ENCODE measurements at regions not wholly inside any gene's neighbourhood (a gene's known extent, or its start where the extent isn't known, plus 50 kb on each side); places are given as distances from the start of the nearest gene placed in this dataset.

GRCh38 chr10:131769571-131770410 lies 131.0 kb upstream of the PPP2R2D start:
- no peaks in the 10 kb centered on the region for H3K9me3 ChIP-seq
- no peaks in the 10 kb centered on the region for H3K36me3 ChIP-seq
- no peak overlapping the region for H3K27ac ChIP-seq
- H3K4me1 ChIP-seq, result no peaks in the 10 kb centered on the region
- DNase-seq, result no peak
- H3K27me3 ChIP-seq, result no peaks in the 10 kb centered on the region
- TF ChIP-seq CTCF (IDR thresholded peaks at IDR 0.05) (no peak), POLR2A (IDR thresholded peaks at IDR 0.05) (no peak)
- H3K4me3 ChIP-seq, result no peak overlapping the region
- intact Hi-C loops (cut with DNase I; ENCODE audit: low total_unique reads), result no loop called here

GRCh38 chr10:131770946-131771633 lies 129.7 kb upstream of the PPP2R2D start:
- no peak overlapping the region for H3K27ac ChIP-seq
- no peaks in the 10 kb centered on the region for H3K9me3 ChIP-seq
- H3K4me1 ChIP-seq, result no peaks in the 10 kb centered on the region
- H3K27me3 ChIP-seq, result no peaks in the 10 kb centered on the region
- TF ChIP-seq POLR2A (IDR thresholded peaks at IDR 0.05) (no peak), CTCF (IDR thresholded peaks at IDR 0.05) (no peak)
- intact Hi-C loops (cut with DNase I; ENCODE audit: low total_unique reads), result no loop called here
- DNase-seq, result no peak
- H3K4me3 ChIP-seq, result no peak overlapping the region
- no peaks in the 10 kb centered on the region for H3K36me3 ChIP-seq

- no peak for DNase-seq
- H3K9me3 ChIP-seq, result no peaks in the 10 kb centered on the region
- H3K4me1 ChIP-seq, result no peaks in the 10 kb centered on the region
- H3K36me3 ChIP-seq, result no peaks in the 10 kb centered on the region
- intact Hi-C loops (cut with DNase I; ENCODE audit: low total_unique reads), result no loop called here
- H3K4me3 ChIP-seq, result no peak overlapping the region
- TF ChIP-seq POLR2A (IDR thresholded peaks at IDR 0.05) (no peak), CTCF (IDR thresholded peaks at IDR 0.05) (no peak)
- H3K27me3 ChIP-seq, result no peaks in the 10 kb centered on the region
- no peak overlapping the region for H3K27ac ChIP-seq
Observed at GRCh38 chr10:131771634-131772358, 129.0 kb upstream of the PPP2R2D start.

- H3K4me1 ChIP-seq, result no peaks in the 10 kb centered on the region
- no peak overlapping the region for H3K4me3 ChIP-seq
- H3K36me3 ChIP-seq, result no peaks in the 10 kb centered on the region
- no peaks in the 10 kb centered on the region for H3K9me3 ChIP-seq
- no peak overlapping the region for H3K27ac ChIP-seq
- TF ChIP-seq CTCF (IDR thresholded peaks at IDR 0.05) (no peak), POLR2A (IDR thresholded peaks at IDR 0.05) (no peak)
- intact Hi-C loops (cut with DNase I; ENCODE audit: low total_unique reads), result no loop called here
- DNase-seq, result no peak
- H3K27me3 ChIP-seq, result no peaks in the 10 kb centered on the region
Observed at GRCh38 chr10:131772441-131772840, 128.4 kb upstream of the PPP2R2D start.

All from uterus (tissue), 3 donors.